ENCODE measurements at regions not wholly inside any gene's neighbourhood (a gene's known extent, or its start where the extent isn't known, plus 50 kb on each side); places are given as distances from the start of the nearest gene placed in this dataset.

DNA sequence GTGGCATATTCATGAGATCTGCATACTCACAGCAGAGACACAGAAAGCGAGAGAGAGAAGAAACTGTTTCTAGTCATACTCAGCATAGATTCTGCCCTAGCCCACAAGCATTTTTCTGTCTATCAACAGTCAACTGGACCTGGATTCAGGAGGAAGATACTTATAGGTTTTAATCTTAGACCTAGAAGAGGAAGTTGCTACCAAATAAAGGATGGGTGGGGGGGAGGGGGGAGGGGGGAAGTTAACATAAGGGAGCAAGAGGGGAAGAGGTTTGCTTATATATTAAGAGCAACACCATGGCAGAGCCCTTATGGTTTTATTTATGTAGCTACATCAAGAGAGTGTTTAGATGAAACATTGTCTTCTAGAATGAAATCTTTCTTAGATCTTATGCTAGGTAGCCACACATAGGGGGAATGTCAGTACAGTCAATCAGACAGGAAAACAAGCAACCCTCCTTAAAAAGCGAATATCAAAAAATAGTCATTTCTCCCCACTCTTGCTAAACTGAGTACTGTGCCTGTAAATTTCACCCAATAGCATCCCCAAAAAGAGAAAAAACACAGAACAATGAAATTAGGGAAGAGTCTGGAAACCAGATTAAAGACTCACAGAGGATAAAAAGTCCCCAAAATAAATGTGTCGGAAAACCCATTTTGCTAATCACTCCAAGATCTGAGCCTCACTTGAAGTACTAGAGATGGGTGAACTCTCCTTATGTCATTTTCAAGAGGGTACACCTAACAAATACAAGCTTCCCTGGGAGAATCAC lies 192.7 kb upstream of the NR4A3 start (continued):
- TF ChIP-seq FOXJ3 (CRISPR knock-in tag; IDR thresholded peaks at IDR 0.05) (no peak), GABPA (IDR thresholded peaks at IDR 0.05; ENCODE audit: low read depth) (no peak)

DNA sequence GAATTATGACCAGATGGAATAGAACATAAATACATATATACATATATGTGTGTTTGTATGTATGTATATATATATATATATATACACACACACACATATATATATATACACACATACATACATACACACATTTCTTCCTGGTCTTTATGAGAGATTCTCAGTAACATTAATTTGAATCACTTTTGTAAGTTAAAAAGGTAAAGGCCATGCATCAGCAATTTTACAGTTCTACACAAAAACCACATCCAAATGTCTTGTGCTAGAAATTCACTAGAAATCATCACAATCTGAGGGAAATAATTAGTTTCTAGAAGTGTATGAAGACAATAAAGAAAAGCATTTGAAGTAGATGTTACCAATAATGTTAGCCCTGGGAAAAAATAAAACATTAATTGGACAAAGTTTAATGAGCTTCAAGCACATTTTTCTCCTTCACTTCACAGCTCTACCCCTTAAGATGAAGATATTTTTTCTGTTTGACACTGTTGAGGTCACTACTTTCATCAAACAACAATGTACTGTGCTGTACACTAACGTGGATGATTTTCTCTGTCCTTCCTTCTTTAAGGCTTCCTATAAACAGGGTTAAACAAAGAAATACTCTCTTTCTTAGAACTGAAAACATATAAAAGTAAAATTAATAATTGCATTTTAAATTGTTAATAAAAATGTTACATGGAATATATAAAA lies 189.2 kb upstream of the NR4A3 start:
- no peaks in the 10 kb centered on the region for H4K20me1 ChIP-seq (ENCODE audit: insufficient read depth)
- no peaks in the 10 kb centered on the region for H3K9me2 ChIP-seq
- H3K27me3 ChIP-seq (ENCODE audit: insufficient read depth), result no peaks in the 10 kb centered on the region
- no peaks in the 10 kb centered on the region for H3K79me2 ChIP-seq (ENCODE audit: insufficient read depth)
- no peaks in the 10 kb centered on the region for H3F3A ChIP-seq (replicated peaks; ENCODE audit: insufficient read depth)
- no peak overlapping the region for H2AFZ ChIP-seq (ENCODE audit: low read depth)
- H3K4me1 ChIP-seq (ENCODE audit: control insufficient read depth in 1 of 2, insufficient read depth in 2 of 2, low read depth in 1 of 2, low read length in 1 of 2), result no peaks in the 10 kb centered on the region
- H3K4me2 ChIP-seq, result no peak overlapping the region
- no peak overlapping the region for H3K27ac ChIP-seq (ENCODE audit: low read depth in 2 of 2, low read length in 1 of 2)
- DNase-seq, result no peak
- no peaks in the 10 kb centered on the region for H3K36me3 ChIP-seq (replicated peaks in 1 of 2; ENCODE audit: control insufficient read depth in 1 of 2, insufficient read depth in 2 of 2, low read length in 1 of 2)
- WGBS (ENCODE audit: low lambda C conversion rate), result 49% methylated on average over 1 of the region's 1 CpG
- no peaks in the 10 kb centered on the region; the same call in 1 of the 2 replicates for H3K9me3 ChIP-seq
- no peak overlapping the region for H3K9ac ChIP-seq
- ChIA-PET CTCF (no interaction called here), POLR2A (no interaction called here)
- TF ChIP-seq, protein P1, sequence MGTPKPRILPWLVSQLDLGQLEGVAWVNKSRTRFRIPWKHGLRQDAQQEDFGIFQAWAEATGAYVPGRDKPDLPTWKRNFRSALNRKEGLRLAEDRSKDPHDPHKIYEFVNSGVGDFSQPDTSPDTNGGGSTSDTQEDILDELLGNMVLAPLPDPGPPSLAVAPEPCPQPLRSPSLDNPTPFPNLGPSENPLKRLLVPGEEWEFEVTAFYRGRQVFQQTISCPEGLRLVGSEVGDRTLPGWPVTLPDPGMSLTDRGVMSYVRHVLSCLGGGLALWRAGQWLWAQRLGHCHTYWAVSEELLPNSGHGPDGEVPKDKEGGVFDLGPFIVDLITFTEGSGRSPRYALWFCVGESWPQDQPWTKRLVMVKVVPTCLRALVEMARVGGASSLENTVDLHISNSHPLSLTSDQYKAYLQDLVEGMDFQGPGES (IDR thresholded peaks at IDR 0.05; ENCODE audit: low read depth, low read length), result no peak
- no peak for TF ChIP-seq RFX5 (IDR thresholded peaks at IDR 0.05; ENCODE audit: low read length)
- TF ChIP-seq FOXJ3 (CRISPR knock-in tag; IDR thresholded peaks at IDR 0.05), result no peak
- no peak for TF ChIP-seq TAF1 (IDR thresholded peaks at IDR 0.05; ENCODE audit: borderline replicate concordance, low read depth, low read length)
- TF ChIP-seq, protein P2, sequence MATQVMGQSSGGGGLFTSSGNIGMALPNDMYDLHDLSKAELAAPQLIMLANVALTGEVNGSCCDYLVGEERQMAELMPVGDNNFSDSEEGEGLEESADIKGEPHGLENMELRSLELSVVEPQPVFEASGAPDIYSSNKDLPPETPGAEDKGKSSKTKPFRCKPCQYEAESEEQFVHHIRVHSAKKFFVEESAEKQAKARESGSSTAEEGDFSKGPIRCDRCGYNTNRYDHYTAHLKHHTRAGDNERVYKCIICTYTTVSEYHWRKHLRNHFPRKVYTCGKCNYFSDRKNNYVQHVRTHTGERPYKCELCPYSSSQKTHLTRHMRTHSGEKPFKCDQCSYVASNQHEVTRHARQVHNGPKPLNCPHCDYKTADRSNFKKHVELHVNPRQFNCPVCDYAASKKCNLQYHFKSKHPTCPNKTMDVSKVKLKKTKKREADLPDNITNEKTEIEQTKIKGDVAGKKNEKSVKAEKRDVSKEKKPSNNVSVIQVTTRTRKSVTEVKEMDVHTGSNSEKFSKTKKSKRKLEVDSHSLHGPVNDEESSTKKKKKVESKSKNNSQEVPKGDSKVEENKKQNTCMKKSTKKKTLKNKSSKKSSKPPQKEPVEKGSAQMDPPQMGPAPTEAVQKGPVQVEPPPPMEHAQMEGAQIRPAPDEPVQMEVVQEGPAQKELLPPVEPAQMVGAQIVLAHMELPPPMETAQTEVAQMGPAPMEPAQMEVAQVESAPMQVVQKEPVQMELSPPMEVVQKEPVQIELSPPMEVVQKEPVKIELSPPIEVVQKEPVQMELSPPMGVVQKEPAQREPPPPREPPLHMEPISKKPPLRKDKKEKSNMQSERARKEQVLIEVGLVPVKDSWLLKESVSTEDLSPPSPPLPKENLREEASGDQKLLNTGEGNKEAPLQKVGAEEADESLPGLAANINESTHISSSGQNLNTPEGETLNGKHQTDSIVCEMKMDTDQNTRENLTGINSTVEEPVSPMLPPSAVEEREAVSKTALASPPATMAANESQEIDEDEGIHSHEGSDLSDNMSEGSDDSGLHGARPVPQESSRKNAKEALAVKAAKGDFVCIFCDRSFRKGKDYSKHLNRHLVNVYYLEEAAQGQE (IDR thresholded peaks at IDR 0.05; ENCODE audit: low read depth, low read length), result no peak
- no peak for TF ChIP-seq RAD21 (IDR thresholded peaks at IDR 0.05; ENCODE audit: low read length)
- no peak for TF ChIP-seq CHD2 (IDR thresholded peaks at IDR 0.05; ENCODE audit: low read length, partially characterized antibody)
- TF ChIP-seq MEF2A (IDR thresholded peaks at IDR 0.05; ENCODE audit: borderline replicate concordance, low read depth), result no peak
- no peak for TF ChIP-seq ELF1 (IDR thresholded peaks at IDR 0.05)
- no peak for TF ChIP-seq MXI1 (IDR thresholded peaks at IDR 0.05; ENCODE audit: low read depth, low read length)
- H3K4me3 ChIP-seq (ENCODE audit: low read depth in 2 of 2, low read length in 1 of 2), result no peak overlapping the region
